GM12878 (cell line): ENCODE measurements at regions not wholly inside any gene's neighbourhood (a gene's known extent, or its start where the extent isn't known, plus 50 kb on each side); places are given as distances from the start of the nearest gene placed in this dataset.

Experiments
- ATAC-seq: fragments of 200-7000 bp; cut with Tn5 transposase; 3 replicates; pipeline ENCODE4 v1.9.1; 2020; ENCODE audit warnings: mild to moderate bottlenecking, moderate library complexity
- BruUV-seq: library from RNA; stranded (reverse); fragments of 400-500 nt; replicated peaks from 2 replicates; lab custom pipeline; 2021; lab: Mats Ljungman, UMichigan
- CTCF ChIA-PET: fragments of 300-600 bp; sonication (Branson Sonifier 250); formaldehyde crosslinking; extraction: SDS; loops from one replicate; lab custom pipeline; 2021; ENCODE audit warnings: inconsistent platforms; lab: Yijun Ruan, JAX
- POLR2A ChIA-PET: fragments of 350-600 bp; formaldehyde crosslinking; extraction: SDS; loops from one replicate; lab custom pipeline; 2021; ENCODE audit warnings: inconsistent platforms; lab: Charles Lee
- RAD21 ChIA-PET: fragments of 300-600 bp; sonication (Branson Sonifier 250); formaldehyde crosslinking; loops from one replicate; lab custom pipeline; 2023; ENCODE audit warnings: antibody characterized with exemption; ENCODE audit not compliant: unreplicated experiment; lab: Charles Lee
- SMC1A ChIA-PET: fragments of 300-600 bp; sonication (Branson Sonifier 250); formaldehyde crosslinking; loops from one replicate; lab custom pipeline; 2023; ENCODE audit not compliant: unreplicated experiment, uncharacterized antibody; lab: Charles Lee
- DNase-seq: peaks from one replicate; pipeline ENCODE4 v3.0.0-alpha.2; 2011; ENCODE audit warnings: low read depth, low spot score
- FAIRE-seq: peaks from 3 replicates; lab custom pipeline; 2011; peaks lifted over from hg19 to GRCh38; lab: Jason Lieb, UNC
- H2AFZ ChIP-seq: 2 replicates; pipeline ENCODE4 v1.6.0; 2011; ENCODE audit warnings: low read depth, low read length, control low read depth; ENCODE audit not compliant: control insufficient read depth
- H3K27ac ChIP-seq: 2 replicates; pipeline ENCODE4 v1.5.1; 2011; ENCODE audit warnings: control low read depth; ENCODE audit not compliant: control insufficient read depth, insufficient read depth
- H3K27me3 ChIP-seq, 2 experiments: replicated peaks in 1 of 2; 2 replicates each; pipeline versions ENCODE4 v1.6.0 to v1.6.1; 2011; ENCODE audit warnings: low read length in 1 of 2; ENCODE audit not compliant: control insufficient read depth in 2 of 2, insufficient read depth in 2 of 2
- H3K36me3 ChIP-seq, 2 experiments: 2 replicates each; pipeline ENCODE4 v1.5.1; 2011; ENCODE audit warnings: low read length in 1 of 2; ENCODE audit not compliant: control insufficient read depth in 2 of 2, insufficient read depth in 2 of 2
- H3K4me1 ChIP-seq: 2 replicates; pipeline ENCODE4 v1.6.1; 2011; ENCODE audit warnings: mild to moderate bottlenecking, low read length, moderate library complexity, mixed read lengths; ENCODE audit not compliant: control insufficient read depth, insufficient read depth
- H3K4me2 ChIP-seq: 2 replicates; pipeline ENCODE4 v1.6.0; 2011; ENCODE audit warnings: control low read depth; ENCODE audit not compliant: control insufficient read depth, insufficient read depth
- H3K4me3 ChIP-seq: fragments of 200-600 bp; sonication (generic); 2 replicates; pipeline ENCODE4 v1.5.1; 2016
- H3K79me2 ChIP-seq: 2 replicates; pipeline ENCODE4 v1.6.0; 2011; ENCODE audit warnings: low read length; ENCODE audit not compliant: control insufficient read depth, insufficient read depth
- H3K9ac ChIP-seq: 2 replicates; pipeline ENCODE4 v1.8.0; 2011; ENCODE audit warnings: low read length, control low read depth, mixed read lengths; ENCODE audit not compliant: control insufficient read depth, insufficient read depth
- H3K9me3 ChIP-seq: replicated peaks from 3 replicates; pipeline ENCODE4 v1.5.1; 2011; ENCODE audit warnings: mild to moderate bottlenecking, low read length; ENCODE audit not compliant: control insufficient read depth, insufficient read depth
- H4K20me1 ChIP-seq: 2 replicates; pipeline ENCODE4 v1.6.0; 2011; ENCODE audit not compliant: control insufficient read depth, insufficient read depth
- CEBPZ ChIP-seq: fragments of 150-350 bp; IDR thresholded peaks from 2 replicates; pipeline ENCODE4 v1.6.1; 2016; ENCODE audit warnings: low read depth, low read length
- CHD4 ChIP-seq: fragments of 200-600 bp; sonication (generic); IDR thresholded peaks from 2 replicates; pipeline ENCODE4 v1.6.1; 2016; ENCODE audit warnings: mild to moderate bottlenecking
- HDAC6 ChIP-seq: fragments of 200-600 bp; sonication (generic); IDR thresholded peaks from one replicate; pipeline ENCODE4 v1.8.0; 2017; ENCODE audit warnings: antibody characterized with exemption; ENCODE audit not compliant: unreplicated experiment
- MEF2B ChIP-seq: fragments of 450-650 bp; IDR thresholded peaks from 2 replicates; pipeline ENCODE4 v1.6.1; 2018; ENCODE audit warnings: mild to moderate bottlenecking, moderate library complexity; ENCODE audit not compliant: partially characterized antibody, poor library complexity, severe bottlenecking
- MXI1 ChIP-seq: fragments of 150-350 bp; IDR thresholded peaks from 2 replicates; pipeline ENCODE4 v1.6.1; 2011; ENCODE audit warnings: low read depth, mild to moderate bottlenecking, inconsistent platforms, low read length, improper control_type of control experiment
- WGBS: methylation state at CpG from one replicate; pipeline ENCODE4 v1.1.6; 2016; ENCODE audit warnings: low lambda C conversion rate; ENCODE audit not compliant: insufficient replicate concordance, insufficient coverage; ENCODE audit errors: missing lambda C conversion rate; 5-methylcytosine and 5-hydroxymethylcytosine counted together
- in situ Hi-C: fragments of 300-500 bp; cut with MboI; formaldehyde crosslinking; loops from 9 replicates; pipeline ENCODE4 v1.14.3; 2018; ENCODE audit warnings: mixed read lengths
- intact Hi-C: fragments of 100-400 bp; cut with micrococcal nuclease; formaldehyde crosslinking; loops from one replicate; pipeline ENCODE4 v1.14.2; 2022; ENCODE audit not compliant: unreplicated experiment

GRCh38 chr2:210954386-210954907, 398.0 kb downstream of the CPS1 start:
- no TSS peak for BruUV-seq
- POLR2A ChIA-PET = no interaction called here
- WGBS = 5% methylated on average over 2 of the region's 2 CpGs
- H3K9me3 ChIP-seq = no peaks in the 10 kb centered on the region
- no peak overlapping the region for H3K27ac ChIP-seq
- TF ChIP-seq HDAC6 = no peak
- no peak for TF ChIP-seq MEF2B
- no peak for TF ChIP-seq CHD4
- TF ChIP-seq CEBPZ = no peak
- no peak for TF ChIP-seq MXI1
- TF ChIP-seq, all 136 proteins: peak for 0
- no peaks in the 10 kb centered on the region for H3K27me3 ChIP-seq
- no peak overlapping the region for H2AFZ ChIP-seq
- no peak for FAIRE-seq
- no peak overlapping the region for H3K4me2 ChIP-seq
- no peak overlapping the region for H3K4me3 ChIP-seq
- no peak overlapping the region for H3K9ac ChIP-seq
- H4K20me1 ChIP-seq = no peaks in the 10 kb centered on the region
- RAD21 ChIA-PET = no interaction called here
- H3K36me3 ChIP-seq = no peaks in the 10 kb centered on the region
- H3K79me2 ChIP-seq = no peaks in the 10 kb centered on the region
- in situ Hi-C loops (no loop called here), intact Hi-C loops (no loop called here)
- CTCF ChIA-PET = no interaction called here
- ATAC-seq = no peak
- no peaks in the 10 kb centered on the region for H3K4me1 ChIP-seq
- DNase-seq = no peak
- SMC1A ChIA-PET = no interaction called here
